ENCODE measurements at regions not wholly inside any gene's neighbourhood (a gene's known extent, or its start where the extent isn't known, plus 50 kb on each side); places are given as distances from the start of the nearest gene placed in this dataset.

DNA sequence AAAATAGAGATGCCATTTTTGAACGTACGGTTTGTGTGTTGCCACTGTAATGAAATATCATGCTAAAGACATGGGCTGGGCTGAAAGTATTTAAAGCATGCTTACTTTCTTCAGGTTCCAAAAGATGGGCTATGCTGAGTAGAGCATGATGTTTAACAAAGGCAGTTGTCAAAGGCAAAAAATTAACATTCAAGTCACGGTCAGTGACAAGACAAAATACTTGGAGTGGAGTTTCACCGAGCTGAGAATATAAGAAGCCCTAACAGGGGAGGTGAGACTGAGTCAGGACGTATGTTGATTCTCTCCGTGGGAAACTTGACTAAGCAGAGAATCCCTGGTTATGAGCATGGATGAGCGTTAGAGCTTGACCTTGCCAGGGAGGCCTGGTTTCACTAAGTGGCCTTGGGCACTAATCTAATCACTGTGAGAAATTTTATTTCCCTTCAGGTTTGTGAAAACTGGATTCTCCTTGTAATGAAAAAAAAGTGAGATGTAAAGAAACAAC is 218.2 kb upstream of the ADAMTS9 start:
- DNase-seq, result no peak

DNA sequence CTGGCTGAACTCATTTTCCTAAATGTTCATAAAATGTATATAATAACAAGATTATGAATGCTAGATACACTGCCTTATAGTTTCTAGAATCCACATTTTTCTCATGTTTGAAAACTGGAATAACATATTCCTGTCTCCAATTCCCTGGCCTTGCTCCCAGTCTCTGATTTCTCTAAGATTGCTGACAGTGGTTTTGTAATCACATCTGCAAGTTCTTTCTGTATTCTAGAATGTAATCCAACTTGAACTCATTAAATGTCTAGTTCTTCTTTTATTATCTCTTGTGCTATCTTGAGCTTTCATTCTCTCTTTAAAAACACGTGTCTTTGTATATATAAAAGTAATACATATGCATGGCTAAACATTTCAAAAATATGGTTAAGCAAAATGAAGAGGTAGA is 215.2 kb upstream of the ADAMTS9 start:
- no peak for DNase-seq

DNA sequence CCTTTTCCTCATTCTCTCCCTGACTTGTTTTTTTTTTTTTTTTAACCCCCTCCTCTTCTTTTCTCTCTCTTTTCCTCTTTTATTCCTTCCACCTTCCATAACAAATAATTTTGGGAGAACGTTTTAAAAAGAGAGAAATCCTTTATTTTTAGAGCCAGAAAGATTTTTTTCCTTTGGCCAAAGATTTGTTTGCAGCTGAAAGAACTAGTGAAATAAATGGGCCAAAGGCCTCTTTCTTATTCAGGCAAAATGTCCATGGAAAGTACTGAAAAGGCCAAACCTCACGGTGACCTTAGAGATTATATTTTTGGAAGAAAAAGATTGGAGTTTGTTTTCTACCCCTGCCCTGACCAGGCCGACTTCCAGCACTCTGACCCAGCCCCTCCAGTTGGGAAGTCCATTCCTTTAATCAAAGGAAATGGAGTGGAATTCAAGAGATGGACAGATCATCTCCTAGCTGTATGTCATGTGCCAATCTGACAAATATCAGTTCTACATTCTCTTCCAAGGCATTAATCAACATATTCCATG is 214.3 kb upstream of the ADAMTS9 start:
- DNase-seq, result no peak

DNA sequence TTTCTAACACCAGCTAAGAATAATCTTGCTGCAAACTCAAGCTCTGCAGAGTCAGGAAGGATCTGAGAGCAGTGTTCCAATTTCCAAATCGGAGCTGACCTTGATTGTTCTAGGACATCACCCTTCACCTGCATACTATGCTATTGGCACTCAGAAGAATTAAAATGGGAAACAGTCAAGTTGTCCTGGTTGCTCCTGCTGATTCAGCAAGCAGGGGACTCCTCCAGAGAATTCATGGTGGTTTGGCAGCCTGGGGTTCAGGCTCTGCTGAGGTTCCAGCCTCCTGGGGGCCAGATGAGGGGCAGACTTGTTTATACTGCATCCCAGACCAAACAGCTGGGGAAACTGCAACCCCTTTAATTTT is 213.7 kb upstream of the ADAMTS9 start:
- no peak for DNase-seq

DNA sequence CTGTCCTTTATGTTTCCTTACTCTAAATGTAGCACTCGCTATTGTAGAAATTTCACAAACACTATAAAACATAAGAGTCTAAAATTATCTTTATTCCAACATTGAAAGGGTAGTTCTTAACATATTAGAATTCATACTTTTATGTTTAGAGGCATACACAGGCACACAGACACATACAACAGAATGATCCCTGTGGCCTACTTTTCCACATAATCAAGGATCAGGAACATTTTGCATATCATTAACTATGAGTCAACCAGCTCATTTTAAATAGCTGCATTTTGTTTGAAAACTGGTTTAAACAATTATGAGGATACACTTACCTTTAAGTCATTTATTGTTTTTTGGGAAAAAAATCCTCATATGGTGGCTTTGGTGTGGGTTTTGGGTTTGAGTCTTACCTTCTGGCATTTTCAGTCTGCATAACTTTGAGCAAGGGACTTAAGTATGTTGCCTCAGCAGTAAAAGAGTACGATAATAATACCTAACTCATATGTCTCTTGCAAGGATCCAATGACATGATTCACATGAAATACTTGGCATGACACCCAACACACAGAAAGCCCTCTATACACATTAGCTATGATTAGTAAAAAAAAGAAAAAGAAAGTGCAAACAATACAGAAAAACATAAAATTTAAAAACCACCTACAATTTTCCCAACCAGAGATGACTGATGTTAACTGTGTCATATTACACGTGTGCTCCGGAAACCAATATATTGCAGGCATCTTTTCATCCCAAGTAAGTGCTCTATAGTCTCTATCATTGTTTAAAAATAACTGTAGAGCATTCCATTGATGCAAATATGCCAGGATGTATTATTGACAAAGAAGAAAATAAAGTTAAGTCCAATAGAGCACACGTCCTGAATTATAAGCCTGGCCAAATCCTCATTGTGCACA is 213.1 kb upstream of the ADAMTS9 start:
- DNase-seq, result no peak

DNA sequence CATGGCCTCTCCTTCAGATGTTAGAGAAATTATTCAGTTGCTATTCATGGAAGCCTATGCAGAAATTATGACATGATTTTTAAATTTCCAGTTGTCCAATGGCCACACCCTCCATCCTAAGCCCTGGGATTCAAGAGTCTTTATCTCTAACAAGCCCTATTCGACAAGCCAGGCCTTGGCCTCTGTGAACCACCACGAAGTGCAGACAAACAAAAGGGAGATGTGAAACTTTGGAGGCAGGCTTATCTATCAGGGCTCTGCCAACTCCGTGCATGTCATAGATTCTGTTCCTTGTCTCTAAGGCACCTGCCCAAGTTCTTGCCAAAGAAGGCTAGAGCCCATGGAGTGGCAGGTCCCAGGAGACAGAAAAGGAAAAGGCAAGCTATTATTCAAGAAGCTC is 212.4 kb upstream of the ADAMTS9 start:
- no peak for DNase-seq

DNA sequence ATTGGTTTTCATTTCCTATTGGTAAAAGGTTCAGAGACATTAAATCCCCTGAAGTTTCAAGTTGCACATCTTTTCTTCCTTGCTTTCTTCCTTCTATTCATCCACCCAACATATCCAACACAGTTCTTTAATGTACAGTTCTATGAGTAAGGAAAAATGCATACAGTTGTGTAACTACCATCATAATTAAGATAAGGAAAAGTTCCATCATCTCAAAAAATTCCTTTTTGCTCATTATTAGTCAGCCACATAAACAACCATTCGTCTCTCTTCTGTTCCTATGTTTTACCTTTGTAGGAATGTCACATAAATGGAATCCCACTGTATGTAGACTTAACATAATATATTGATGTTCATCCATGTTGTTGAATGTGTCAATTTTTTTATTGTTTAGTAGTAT is 211.1 kb upstream of the ADAMTS9 start:
- DNase-seq, result no peak

DNA sequence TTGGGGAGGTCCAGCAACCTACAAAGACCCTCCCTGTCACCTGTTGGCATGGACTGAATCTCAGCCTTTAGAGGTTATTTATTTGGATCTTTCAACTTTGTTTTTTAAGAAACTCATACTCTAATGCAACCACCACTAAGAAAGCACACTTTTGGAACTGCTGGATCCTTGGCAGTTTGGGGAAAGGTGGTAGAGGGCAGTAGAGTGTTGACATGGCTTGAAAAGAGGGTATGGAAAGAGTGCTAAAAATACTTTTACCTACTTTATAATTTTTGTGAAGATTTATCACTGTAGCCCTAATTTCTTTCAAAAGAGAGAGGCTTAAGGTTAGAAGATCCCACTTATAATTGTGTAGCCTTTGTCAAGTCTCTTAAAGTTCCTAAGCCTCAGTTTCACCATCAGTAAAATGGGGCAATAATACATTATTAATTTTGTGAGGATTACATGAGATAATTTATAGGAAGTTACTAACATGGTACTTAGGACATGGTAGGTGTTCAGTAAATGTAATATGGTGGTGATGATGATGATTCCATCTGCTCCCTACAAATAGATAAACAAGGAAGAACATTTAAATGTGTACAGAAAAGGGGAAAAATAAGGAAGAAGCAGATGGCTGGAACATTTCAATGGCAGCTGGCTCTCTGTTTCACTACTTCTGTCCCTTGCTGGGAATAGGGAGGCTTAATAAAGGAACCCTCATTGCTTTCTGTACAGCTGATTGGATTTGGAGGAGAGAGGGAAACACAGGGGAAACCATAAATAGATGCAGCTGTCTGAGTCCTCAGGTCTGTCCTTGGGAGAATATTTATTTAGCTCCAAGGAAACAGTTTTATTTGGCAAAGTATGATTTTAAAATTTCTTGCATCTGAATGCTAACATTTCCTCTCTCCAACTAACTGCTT is 208.4 kb upstream of the ADAMTS9 start:
- no peak for DNase-seq

DNA sequence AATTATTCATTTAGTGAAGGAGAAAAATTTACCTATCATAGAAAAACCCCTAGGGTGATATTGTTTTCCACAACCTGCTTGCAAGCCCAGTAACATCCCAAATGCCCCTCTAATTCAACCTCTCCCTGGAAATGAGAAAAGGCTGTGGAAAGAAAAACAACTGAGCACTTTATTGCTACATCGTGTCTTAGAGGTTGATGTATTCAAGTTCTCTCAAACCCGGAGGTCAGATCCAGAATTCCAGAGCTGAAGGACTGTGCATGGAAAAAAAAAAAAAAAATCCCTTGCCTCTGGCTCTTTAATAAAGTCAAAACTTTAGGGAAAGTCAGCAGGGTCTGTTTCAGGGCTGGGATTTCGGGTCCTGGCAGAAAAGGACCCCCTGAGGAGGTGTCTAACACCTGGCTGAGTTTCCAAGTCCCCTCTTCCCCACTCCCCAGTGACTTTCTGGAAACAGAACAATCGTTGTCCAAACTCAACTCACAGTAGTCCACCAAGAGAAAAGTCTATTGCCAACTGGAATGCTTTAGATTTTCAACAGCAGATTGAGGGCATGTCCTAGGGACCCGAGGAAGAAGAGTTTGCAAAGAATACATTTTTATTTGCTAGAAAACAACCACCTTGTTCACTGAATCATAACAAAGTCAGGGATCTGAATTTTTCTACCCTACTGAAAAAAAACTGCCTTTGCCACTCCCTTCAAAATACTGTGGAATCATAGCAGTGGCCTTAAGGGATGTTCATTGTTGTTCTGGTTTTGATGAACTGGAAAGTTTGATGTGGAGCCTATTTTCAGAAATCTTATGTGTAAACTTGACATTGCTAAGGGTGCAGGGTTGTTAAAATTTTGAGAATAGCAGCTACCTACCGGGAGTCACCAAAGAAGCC is 207.5 kb upstream of the ADAMTS9 start:
- DNase-seq, result no peak

DNA sequence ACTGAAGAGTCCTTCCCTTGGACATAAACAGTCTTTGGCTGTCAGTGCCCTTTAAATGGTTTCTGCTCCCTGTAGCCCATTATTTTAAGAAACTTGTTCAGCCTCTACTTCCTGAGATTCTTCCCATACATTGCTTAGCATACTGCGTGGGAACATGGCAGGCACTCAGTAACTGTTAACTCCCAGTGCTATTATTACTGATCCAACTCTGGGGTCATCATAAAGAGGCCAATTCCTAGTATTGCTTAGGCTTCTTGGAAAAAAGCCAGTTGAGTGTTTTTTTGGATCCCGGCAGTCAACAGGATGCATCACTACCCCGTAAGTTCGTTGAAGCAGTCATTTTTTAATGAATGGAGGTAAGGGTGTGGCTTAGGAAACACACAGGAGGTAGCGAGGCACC is 206.2 kb upstream of the ADAMTS9 start:
- no peak for DNase-seq

DNA sequence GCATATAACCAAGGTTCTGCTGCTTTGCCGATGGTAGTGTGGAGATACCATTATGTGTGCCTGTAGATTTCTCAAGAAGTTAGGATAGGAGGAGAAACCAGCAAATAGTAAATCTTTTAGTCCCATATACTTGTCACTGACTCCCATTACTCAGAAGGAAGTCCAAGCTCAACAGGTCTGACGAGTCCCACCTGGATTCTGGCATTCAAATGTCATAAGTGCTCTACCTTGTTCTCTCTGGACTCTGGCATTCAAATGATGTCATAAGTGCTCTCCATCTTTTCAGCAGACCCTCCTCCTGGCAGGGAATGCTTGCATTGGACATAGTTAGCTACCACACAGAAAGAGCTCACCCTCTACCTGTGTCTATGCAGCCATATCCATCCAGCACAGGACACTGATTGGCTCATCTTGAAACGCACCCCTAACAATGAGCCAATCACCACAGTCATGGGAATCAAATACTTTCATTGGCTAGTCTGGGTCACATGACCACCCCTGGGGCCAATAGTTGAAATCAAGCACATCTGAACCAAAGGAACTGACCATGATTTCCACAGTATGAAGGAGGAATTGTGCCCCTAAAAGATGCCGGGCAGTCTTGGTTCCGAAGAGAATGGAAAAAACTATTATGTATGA is 205.0 kb upstream of the ADAMTS9 start:
- DNase-seq, result no peak

DNA sequence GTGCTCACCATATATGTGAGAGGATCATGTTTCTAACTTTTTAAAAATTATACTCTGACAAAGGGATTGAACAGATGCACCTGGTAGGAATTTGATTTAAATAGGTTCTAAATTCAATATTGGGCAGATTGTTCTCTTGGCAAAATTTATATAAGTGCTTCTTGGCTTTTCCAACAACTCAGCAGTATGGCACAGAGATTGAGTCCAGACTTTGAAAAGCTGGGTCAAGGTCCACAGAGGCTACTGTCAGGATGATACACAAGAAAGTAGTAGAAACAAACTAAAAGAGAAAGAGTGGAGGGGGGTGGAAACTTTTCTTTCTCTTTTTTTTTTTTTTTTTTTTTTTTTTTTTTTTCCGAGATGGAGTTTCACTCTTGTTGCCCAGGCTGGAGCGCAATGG is 203.2 kb upstream of the ADAMTS9 start:
- no peak for DNase-seq

DNA sequence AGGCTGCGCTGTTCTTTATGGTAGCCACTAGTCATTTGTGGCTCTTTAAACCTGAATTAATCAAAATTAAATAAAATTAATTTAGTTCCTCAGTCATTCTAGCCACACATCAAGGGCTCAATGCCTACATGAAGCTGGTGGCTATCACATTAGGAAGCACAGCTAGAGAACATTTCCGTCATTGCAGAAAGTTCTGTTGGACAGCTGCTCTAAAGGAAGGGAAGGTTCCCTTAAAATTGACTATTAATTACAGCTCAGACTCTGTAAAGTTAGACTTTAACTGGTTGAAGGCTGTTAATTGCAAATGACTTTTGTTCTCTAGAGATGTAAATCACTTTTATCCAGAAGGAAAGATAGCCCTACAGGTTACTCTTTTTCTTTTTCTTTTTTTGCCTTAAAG is 202.7 kb upstream of the ADAMTS9 start:
- DNase-seq, result no peak

DNA sequence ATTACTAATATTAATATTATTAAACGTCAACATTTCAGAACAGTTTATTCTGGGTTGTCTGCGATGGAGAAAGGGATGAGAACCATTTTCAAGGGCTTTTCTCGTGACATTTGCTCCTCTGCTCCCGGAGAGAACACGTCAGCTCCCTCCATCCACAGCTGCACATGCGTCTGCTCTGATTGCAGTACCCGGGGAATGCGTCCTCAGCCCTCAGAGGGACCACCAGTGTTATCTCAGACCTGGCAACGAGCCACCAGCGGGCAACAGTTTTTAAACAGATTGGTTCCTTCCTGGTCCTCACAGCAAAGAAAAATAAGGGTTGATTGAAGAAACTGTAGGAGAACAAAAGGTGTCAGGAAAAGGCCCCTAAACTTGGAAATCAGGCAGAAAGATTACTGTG is 202.2 kb upstream of the ADAMTS9 start:
- no peak for DNase-seq

DNA sequence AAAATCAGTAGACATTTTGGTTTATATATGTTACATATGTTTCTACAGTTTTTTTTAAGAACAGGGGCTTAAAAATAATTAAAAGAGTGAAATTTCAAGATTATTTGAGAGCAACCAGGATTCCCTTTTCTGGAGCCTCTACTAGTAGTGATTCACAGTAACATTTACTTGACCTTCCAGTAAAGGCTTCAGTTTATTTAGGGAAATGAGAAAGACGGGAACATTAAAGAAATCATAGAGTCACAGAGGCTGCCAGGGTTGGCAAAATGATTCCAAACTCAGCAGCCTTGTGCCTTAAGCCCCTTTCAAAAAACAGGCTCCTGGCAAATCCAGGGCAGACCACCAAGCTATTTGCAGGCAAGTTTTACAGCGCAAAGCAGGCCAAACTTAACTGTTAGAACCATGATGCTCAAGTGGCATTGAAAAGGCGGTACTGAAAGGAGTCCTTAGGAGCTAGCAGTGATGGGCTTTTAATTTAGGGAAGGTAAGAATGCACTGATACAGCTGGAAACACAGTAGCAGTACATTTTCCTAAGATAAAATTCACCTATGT is 201.1 kb upstream of the ADAMTS9 start:
- no peak for DNase-seq

DNA sequence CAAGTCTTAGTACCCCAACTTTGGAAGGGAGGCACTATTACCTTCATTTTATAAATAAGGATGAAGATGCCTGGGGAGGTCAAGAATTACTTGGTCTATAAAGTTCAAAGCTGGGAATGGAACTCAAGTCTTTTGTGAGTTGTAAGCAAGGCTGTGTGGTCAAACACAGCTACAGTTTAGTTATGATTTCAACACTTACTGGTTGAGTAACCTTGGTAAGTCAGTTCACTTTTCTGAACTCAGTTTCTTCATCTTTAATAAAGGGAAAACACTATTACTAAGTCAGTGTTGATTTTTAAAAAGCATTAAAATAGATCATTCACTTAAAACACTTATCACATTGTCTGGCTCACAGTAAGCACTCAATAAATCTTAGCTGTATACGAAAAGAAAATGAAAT is 200.4 kb upstream of the ADAMTS9 start:
- DNase-seq, result no peak

DNA sequence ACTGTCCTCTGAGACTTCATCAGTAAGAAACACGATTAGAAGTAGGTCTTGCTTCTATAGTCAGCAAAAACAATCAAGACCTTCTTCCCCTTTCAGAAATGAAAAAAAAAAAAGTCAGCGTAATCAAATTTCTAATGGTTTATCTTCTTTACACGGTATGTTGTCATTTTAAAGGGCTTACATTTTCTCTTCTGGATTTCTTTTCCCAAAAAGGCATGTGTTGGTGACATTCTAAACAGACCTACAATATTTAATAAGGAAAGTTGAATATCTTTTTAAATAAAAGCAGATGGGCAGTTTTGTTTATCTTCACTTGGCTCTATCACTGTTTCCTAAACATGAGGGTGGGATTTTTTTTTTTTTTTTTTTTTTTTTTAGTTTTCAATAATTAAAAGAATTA is 197.3 kb upstream of the ADAMTS9 start:
- DNase-seq, result no peak

DNA sequence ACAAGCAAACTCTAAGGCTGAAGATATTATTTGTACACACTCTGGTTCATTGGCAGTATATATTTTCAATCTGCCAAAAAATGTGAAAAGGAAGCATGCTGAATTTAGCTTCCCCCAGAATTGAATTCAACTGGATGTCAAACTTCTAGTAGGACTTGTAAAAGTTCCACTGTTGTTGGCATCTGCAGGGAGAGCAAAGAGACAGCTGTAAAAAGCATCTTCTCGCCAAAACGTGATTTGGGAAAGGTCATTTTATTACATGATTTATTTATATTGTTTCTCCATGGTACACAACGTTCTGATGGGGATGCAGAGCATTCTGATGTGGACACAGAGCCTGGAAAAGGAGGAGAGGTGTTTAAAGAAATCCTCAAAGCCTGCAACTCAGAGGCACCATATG is 196.7 kb upstream of the ADAMTS9 start:
- DNase-seq, result no peak

DNA sequence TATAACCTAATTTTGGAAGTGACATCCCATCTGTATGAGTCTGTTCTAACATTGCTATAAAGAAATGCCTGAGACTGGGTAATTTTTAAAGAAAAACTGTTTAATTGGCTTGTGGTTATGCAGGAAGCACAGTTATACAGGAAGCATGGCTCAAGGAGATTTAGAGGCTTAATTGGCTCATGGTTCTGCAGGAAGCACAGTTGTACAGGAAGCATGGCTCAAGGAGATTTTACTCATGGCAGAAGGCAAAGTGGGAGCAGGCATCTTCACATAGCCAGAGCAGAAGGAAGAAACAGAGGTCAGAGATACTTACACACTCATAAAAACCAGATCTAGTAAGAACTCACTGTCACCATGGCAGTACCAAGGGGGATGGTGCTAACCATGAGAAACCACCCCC is 193.1 kb upstream of the ADAMTS9 start:
- DNase-seq, result no peak

DNA sequence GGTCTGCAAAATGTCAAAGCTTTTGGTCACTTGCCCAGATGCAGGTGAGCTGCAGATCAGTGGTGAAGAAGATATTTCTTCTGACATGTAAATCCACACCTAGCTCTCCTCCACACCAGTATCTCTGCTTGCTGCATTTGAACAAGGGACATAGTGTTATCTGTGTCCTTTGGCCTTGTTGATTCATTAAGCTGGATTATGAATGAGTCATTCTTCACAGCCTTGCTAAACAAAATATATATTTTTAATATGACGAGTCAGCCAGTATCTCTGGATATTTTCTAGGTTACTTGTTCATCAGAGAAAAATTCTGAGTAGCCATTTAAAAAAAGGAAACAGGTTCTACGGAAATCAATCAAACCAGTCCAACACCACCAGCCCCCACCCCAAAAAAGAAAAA is 190.6 kb upstream of the ADAMTS9 start:
- DNase-seq, result no peak

DNA sequence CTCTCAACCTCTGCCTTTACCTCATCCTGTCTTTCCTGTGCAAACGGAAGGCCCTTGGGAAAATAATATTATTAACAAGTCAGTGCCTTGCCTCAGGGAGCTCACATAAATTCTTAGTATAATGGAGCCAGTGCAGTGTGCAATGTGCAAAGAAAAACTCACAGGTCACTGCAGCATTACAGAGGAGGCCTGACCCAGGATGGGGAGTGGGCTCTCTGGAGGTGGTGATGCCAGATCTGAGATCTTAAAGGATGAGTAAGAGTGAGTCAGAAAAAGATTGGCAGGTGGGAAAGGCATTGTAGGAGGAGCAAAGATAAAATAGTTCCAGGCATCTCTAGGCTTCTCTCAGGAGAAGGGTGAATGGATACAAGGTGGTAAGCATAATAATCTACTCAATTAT is 185.6 kb upstream of the ADAMTS9 start:
- DNase-seq, result no peak

DNA sequence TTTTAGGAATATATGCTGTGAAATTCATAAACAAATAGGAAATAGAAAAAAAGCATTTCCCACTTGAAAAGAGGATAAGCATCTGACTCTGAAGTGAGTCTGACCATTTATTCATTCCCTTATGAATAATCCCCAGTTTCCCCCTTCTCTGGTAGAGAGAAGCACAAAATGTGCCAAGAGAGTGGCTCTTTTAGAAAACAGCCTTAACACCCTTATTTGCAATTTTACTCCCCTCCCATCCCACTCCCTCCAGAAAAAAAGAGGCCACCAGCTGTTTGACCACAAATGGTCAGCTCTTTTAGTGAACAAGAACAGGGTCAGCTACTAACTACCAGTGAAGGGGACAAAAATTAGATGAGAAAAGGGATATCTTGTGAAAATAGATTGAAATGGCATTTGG is 184.5 kb upstream of the ADAMTS9 start:
- no peak for DNase-seq

Measured in DMS79 (cell line).